Calu3 (cell line): ENCODE measurements at regions not wholly inside any gene's neighbourhood (a gene's known extent, or its start where the extent isn't known, plus 50 kb on each side); places are given as distances from the start of the nearest gene placed in this dataset.

ENCODE experiments used
- BruUV-seq: library from RNA; stranded (reverse); fragments of 400-500 nt; replicated peaks from 2 replicates; lab custom pipeline; 2021; lab: Mats Ljungman, UMichigan
- CTCF ChIA-PET: fragments of 300-600 bp; sonication (Branson Sonifier 250); formaldehyde crosslinking; loops from one replicate; lab custom pipeline; 2022; ENCODE audit warnings: antibody characterized with exemption; lab: Charles Lee
- DNase-seq: peaks from one replicate; pipeline ENCODE4 v3.0.0; 2022
- H3K27ac Mint-ChIP-seq: one replicate; pipeline ENCODE4 v1.8.0; 2022; ENCODE audit warnings: mixed read lengths; ENCODE audit not compliant: unreplicated experiment
- H3K27me3 Mint-ChIP-seq: one replicate; pipeline ENCODE4 v1.8.0; 2022; ENCODE audit warnings: mixed read lengths; ENCODE audit not compliant: unreplicated experiment
- H3K36me3 Mint-ChIP-seq: one replicate; pipeline ENCODE4 v1.8.0; 2022; ENCODE audit warnings: mild to moderate bottlenecking, moderate library complexity, mixed read lengths; ENCODE audit not compliant: insufficient read depth, unreplicated experiment
- H3K4me1 Mint-ChIP-seq: one replicate; pipeline ENCODE4 v1.8.0; 2022; ENCODE audit warnings: mild to moderate bottlenecking, low read depth, mixed read lengths; ENCODE audit not compliant: unreplicated experiment
- H3K4me3 Mint-ChIP-seq: one replicate; pipeline ENCODE4 v1.8.0; 2022; ENCODE audit warnings: mild to moderate bottlenecking, low read depth, moderate library complexity, mixed read lengths; ENCODE audit not compliant: unreplicated experiment
- H3K9me3 Mint-ChIP-seq: one replicate; pipeline ENCODE4 v1.8.0; 2022; ENCODE audit warnings: low read depth, mixed read lengths; ENCODE audit not compliant: unreplicated experiment
- intact Hi-C: fragments of 100-400 bp; cut with micrococcal nuclease; formaldehyde crosslinking; loops from one replicate; pipeline ENCODE4 v1.10.0; 2022; ENCODE audit not compliant: unreplicated experiment
- TF ChIP-seq, protein P1 (sequence below): fragments of 200-600 bp; IDR thresholded peaks from one replicate; pipeline ENCODE4 v1.8.0; 2022; ENCODE audit warnings: antibody characterized with exemption; ENCODE audit not compliant: unreplicated experiment

DNA sequence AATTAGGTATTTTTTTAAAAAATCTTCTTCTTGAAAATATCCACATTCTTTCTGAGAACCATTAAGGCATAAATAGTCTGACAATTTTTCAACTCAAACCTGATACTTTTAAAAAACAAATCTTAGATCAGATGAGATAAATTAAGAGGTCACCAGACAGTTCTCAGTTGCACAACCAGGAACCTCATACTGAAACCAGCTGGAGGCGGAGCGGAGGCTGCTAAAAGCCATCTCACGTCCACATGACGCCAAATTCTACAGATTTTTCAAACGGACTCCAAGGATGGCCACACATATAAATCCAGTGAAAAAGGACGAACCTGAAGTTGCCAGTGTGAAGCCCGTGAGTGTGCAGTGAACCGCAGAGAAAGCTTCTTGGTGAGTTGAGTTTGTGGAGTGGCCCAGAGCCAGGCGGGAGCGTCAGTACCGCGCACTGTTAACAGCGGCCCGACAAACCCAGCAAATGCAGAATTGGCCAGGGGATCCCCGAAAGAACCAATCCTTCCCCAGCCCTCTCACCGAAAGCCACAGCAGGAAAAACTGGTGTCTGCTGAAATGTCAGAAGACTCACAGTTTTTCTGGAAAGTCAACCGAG lies 53.1 kb upstream of the BBS5 start:
- intact Hi-C loops, result no loop called here
- no peaks in the 10 kb centered on the region for H3K36me3 Mint-ChIP-seq
- CTCF ChIA-PET, result no interaction called here

DNA sequence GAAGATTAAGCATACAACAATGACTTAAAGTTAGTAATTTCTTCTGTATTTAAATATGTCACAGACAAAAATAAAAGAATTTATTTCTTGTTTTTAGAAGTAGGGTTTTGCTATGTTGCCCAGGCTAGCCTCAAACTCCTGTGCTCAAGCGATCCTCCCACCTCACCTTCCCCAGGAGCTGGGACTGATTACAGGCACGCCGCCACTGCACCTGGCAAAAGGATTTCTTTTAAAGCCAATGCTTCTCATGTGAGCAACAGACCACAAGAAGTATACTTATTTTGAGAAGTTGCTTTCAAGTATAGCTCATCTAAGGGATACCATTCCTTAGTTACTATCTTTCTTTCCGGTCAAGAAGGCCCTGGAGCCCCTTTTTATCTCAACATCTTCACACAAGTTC lies 57.2 kb upstream of the BBS5 start:
- BruUV-seq, result no TSS peak
- H3K36me3 Mint-ChIP-seq, result no peaks in the 10 kb centered on the region
- H3K4me1 Mint-ChIP-seq, result no peaks in the 10 kb centered on the region
- DNase-seq, result no peak
- TF ChIP-seq, protein P1, sequence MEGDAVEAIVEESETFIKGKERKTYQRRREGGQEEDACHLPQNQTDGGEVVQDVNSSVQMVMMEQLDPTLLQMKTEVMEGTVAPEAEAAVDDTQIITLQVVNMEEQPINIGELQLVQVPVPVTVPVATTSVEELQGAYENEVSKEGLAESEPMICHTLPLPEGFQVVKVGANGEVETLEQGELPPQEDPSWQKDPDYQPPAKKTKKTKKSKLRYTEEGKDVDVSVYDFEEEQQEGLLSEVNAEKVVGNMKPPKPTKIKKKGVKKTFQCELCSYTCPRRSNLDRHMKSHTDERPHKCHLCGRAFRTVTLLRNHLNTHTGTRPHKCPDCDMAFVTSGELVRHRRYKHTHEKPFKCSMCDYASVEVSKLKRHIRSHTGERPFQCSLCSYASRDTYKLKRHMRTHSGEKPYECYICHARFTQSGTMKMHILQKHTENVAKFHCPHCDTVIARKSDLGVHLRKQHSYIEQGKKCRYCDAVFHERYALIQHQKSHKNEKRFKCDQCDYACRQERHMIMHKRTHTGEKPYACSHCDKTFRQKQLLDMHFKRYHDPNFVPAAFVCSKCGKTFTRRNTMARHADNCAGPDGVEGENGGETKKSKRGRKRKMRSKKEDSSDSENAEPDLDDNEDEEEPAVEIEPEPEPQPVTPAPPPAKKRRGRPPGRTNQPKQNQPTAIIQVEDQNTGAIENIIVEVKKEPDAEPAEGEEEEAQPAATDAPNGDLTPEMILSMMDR, result no peak
- no peak overlapping the region for H3K4me3 Mint-ChIP-seq
- CTCF ChIA-PET, result no interaction called here
- intact Hi-C loops, result no loop called here
- no peaks in the 10 kb centered on the region for H3K9me3 Mint-ChIP-seq
- H3K27me3 Mint-ChIP-seq, result peaks cover 47% of the 10 kb centered on the region
- no peak overlapping the region for H3K27ac Mint-ChIP-seq

More for the DNA sequence above, 53.1 kb upstream of the BBS5 start:
- no peaks in the 10 kb centered on the region for H3K4me1 Mint-ChIP-seq
- no peak overlapping the region for H3K27ac Mint-ChIP-seq
- H3K4me3 Mint-ChIP-seq, result no peak overlapping the region
- TF ChIP-seq, protein P1, result no peak
- no TSS peak for BruUV-seq
- H3K9me3 Mint-ChIP-seq, result no peaks in the 10 kb centered on the region
- no peak for DNase-seq
- H3K27me3 Mint-ChIP-seq, result peaks cover 39% of the 10 kb centered on the region

DNA sequence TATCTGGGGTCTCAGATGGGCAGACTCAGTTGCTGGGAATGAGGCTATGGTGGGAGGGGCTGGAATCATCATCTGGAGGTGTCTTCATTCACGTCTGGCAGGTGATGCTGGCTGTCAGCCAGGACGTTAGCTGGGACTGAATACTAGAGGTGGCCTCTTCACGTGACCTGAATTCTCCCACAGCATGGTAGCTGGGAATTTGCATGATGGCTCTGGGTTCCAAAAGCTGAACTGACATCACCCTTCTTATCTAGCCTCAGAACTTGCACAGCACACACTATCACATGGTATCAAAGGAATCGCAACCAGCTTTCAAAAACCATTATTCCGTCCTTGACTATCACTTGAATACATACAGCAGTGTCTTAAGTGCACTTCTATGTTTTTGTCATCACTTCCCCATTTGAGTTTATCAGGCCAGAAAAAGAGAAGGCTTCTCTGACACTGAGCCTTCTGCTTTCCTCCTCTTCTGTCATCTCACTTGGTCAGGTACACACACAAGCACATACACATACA lies 53.0 kb upstream of the LRP2 start:
- Mint-ChIP-seq H3K27me3 (peaks cover 70% of the 10 kb centered on the region), H3K9me3 (no peaks in the 10 kb centered on the region), H3K4me1 (no peaks in the 10 kb centered on the region), H3K36me3 (no peaks in the 10 kb centered on the region), H3K4me3 (no peak overlapping the region), H3K27ac (no peak overlapping the region)
- CTCF ChIA-PET, result no interaction called here
- no TSS peak for BruUV-seq
- DNase-seq, result no peak
- intact Hi-C loops, result no loop called here
- TF ChIP-seq, protein P1, result no peak
